GM19238 (cell line): ENCODE measurements at regions not wholly inside any gene's neighbourhood (a gene's known extent, or its start where the extent isn't known, plus 50 kb on each side); places are given as distances from the start of the nearest gene placed in this dataset.
"Not testable (repeated sequence)": the region's sequence is repeated elsewhere in the genome, so short reads cannot be mapped to it uniquely, and the experiment has no call there.

ENCODE experiments used
- DNase-seq: peaks from one replicate; pipeline ENCODE4 v3.0.0; 2011; ENCODE audit warnings: low spot score; ENCODE audit not compliant: insufficient read length

DNA sequence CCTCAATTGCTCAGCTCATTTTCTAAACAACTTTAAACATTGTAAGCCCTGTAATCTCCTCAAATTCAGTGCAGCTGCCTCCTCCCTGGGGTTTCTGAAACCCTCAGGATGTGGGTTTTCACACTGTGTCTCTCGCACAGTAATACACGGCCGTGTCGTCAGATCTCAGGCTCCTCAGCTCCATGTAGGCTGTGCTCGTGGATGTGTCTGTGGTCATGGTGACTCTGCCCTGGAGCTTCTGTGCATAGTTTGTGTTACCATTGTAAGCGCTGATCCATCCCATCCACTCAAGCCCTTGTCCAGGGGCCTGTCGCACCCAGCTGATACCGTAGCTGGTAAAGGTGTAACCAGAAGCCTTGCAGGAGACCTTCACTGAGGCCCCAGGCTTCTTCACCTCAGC is 658.4 kb downstream of the TMEM121 start:
- DNase-seq: not testable (repeated sequence)

DNA sequence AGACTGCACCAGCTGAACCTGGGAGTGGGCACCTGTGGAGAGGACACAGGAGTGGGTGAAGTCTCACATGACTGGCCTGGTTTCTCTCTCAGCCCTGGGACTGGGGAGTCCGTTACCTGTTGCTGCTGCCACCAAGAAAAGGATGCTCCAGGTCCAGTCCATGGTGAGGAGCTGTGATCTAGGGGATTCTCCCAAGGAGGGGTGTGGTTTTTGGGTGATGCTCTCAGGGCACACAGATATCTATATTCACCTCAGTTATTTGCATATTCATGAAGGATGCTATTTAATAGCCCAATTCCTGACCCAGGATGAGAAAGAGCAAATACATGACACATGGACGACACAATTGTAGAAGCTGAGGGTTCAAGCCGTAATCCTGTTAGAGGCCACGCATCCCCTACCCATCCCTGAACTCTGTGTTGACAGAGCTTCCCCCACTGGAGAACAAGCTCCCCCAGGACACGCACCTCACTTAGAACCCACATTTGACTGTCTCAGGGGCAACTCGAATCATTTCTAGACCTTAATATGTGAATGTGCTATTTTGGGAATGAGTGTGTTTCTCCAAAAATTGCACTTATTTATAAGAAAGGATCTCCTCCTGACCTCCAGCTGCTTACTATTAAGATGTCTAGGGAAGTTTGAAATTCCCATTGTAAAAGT is 658.9 kb downstream of the TMEM121 start:
- DNase-seq: not testable (repeated sequence)

DNA sequence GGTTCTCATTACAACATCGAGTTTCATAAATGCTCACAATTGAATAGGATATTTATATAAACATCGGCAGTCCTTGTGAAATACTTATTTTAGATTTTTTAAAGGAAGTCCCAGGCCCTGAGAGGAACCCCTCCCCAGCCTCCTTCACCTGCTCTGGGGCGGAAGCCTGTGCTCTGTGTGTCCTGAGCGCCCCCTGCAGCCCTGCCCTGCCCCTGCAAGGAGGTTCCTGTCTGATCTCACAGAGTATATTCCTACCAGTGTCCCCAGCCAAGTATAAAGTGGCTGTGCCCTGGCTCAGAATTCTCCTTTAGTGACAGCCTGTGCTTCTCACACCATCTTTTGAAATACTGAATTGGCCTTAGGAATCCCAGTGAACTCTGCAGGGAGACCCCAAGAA is 659.5 kb downstream of the TMEM121 start:
- DNase-seq: no peak

GRCh38 chr14:106187216-106187615 is 660.8 kb downstream of the TMEM121 start:
- no peak for DNase-seq

DNA sequence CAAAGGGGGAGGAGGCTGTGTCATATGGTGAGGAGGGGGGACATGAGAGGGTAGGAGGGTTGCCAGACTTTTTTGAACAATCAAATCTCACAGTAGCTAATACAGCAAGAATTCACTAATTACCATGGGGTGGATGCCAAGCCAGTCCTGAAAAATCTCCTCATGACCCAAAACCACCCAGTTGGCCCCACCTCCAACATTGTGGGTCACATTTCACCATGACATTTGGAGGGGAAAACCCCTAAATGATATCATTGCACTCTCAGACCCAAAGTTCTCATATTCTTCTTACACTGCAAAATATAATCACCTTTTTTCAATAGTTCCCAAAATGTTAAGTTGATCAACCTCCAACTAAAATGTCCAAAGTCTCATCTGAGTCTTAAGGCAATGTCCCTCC is 666.3 kb downstream of the TMEM121 start:
- DNase-seq: not testable (repeated sequence)

DNA sequence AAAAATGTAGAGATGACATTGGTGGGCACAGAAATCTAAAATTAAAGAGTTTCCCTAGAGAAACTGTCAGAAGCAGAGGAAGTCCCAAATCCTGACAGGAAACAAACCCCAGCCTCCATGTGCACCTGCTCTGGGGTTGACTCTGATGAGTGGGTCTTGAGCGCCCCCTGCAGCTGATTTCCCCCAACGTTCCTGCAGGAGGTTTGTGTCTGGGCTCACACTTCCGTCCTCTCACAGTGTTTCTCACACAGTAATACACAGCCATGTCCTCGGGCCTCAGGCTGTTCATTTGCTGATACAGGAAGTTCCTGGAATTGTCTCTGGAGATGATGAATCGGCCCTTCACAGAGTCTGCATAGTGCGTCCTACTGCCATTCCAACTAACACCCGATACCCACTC is 670.1 kb downstream of the TMEM121 start:
- not testable (repeated sequence) for DNase-seq

GRCh38 chr14:106197264-106197663 is 670.9 kb downstream of the TMEM121 start:
- DNase-seq: not testable (repeated sequence)

DNA sequence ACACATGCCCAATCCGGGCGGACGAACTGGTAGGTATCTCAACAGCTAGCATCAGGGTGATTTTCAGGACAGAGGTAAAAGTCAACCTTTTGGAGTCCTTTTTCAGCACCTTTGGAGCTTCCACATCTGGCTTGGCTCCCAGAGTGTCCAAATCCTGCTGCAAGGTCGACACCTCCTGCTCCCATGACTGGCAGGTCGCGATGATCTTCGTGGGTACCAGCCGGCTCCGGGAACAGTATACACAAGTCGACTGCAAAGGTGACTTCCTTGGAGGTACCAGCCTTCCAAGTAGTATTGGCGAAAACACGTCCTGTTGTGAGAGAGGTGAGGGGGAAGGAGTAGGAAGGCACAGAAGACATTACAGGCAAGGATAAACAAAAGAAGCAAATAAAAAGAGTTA is 672.7 kb downstream of the TMEM121 start:
- no peak for DNase-seq

GRCh38 chr14:106200541-106201315 is 674.3 kb downstream of the TMEM121 start:
- no peak for DNase-seq

GRCh38 chr14:106201376-106201775 is 675.0 kb downstream of the TMEM121 start:
- DNase-seq: no peak

DNA sequence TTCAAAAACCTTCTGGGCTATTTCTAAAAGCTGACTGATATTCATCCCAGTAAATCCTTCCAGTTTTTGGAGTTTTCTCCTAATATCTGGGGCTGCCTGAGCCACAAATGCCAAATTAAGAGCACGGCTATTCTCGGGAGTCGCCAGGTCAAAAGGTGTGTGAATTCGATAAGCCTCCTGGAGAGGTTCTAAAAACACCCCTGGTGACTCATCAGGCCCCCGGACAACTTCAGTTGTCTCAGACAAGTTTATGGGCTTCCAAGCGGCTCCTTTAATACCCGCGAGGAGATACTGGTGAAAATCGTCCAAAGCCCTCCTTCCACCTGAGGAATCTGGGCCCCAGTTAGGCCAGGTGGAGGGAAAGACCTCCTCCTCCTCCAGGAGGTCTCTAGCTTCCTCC is 677.1 kb downstream of the TMEM121 start:
- DNase-seq: no peak

GRCh38 chr14:106204063-106204462 is 677.7 kb downstream of the TMEM121 start:
- DNase-seq: no peak

- DNase-seq: no peak
These were observed 680.9 kb downstream of the TMEM121 start for GRCh38 chr14:106207316-106207715.

DNA sequence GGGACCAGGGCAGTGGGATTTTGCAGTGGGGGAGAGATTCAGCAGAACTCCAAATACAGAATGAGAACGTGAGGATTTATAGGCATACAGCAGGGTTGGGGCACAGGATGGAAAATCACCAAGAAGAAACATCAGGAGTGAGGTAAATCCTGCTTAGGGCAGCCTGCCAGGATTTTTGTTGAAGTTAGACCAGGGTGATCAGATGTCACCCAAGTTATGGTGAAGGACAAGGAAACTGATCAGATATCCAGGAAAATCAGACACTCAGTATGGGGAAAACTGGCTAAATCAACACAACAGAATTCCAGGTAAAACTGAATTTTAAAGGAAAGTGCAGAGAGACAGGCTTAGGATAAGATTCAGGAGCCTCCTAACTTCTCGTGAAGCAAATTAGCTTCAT is 682.4 kb downstream of the TMEM121 start:
- DNase-seq: no peak

DNA sequence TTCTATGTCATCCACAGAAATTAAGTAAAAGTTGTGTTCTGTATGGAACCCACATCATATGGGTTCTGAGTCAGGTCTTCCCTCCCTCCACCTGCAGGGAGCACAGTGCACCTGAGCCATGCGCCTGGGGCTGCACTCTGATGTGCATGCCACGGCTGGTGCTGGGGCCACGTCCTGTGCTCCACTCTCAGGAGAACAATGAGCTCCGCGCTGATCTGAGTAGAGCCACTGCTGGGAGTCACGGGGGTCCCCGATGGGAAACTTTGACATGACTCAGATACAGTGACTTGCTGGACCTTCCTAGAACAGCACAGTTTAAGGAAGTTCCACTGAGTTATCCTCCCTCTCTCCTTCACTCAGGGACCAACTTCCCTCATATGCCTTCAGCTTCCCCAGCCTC is 683.4 kb downstream of the TMEM121 start:
- DNase-seq: no peak

GRCh38 chr14:106210650-106211049 is 684.3 kb downstream of the TMEM121 start:
- no peak for DNase-seq

GRCh38 chr14:106211334-106211900 is 685.0 kb downstream of the TMEM121 start:
- DNase-seq: no peak

DNA sequence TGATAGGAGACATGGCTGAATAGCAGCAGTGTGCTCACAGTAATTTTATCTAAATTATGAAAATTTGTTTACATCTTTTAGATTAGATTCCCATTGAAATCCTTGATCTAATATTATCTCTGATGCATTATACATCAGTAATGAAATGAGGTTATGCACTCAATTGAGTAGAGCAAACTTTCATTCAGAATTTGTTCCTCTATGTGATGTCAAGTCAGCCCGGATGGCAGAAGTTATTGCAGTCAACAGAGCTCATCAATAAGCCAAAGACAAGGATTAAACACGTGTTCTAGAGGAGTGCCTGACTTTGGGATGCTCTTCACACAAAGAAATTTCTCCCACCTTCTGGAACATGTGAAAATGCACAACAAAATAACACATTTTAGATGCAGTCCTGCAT is 688.8 kb downstream of the TMEM121 start:
- DNase-seq: no peak

GRCh38 chr14:106216679-106217078 is 690.3 kb downstream of the TMEM121 start:
- no peak for DNase-seq

GRCh38 chr14:106218174-106218573 is 691.8 kb downstream of the TMEM121 start:
- no peak for DNase-seq

DNA sequence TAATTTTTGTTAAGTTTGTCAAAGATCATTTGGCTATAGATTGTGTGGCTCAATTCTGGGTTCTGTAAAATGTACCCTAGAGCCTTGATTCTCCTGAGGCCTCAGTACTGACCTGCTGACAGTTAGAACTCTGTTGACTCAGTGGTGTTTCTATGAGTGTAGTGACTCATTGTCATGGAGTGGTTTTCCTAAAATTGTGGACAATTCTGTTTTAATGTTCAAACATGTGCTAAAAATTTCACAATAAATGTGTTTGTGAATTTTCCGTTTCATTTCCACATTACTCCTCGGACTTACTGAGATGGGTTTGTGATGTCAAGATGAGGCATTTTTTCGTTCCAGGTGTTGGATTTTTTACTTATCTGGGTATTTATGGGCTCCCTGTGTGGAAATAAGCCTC is 695.9 kb downstream of the TMEM121 start:
- no peak for DNase-seq

DNA sequence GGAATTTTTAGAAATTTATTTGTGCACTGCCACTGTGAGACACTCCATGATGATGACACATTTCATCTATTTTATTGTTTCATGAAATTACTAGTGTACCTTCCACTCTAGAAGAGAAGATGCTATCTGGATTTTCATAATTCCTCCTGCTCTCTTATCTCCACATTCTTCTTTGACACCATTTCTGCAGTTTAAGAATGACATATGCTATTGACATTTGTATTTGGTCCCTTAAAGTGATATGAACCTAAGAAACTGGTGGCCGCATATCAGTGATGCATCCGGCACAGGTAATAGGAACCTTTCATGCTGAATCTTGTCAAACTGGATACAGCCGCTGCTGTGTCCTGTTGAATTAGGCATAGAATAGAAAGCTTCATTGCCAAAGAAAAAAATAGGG is 696.3 kb downstream of the TMEM121 start:
- DNase-seq: no peak

DNA sequence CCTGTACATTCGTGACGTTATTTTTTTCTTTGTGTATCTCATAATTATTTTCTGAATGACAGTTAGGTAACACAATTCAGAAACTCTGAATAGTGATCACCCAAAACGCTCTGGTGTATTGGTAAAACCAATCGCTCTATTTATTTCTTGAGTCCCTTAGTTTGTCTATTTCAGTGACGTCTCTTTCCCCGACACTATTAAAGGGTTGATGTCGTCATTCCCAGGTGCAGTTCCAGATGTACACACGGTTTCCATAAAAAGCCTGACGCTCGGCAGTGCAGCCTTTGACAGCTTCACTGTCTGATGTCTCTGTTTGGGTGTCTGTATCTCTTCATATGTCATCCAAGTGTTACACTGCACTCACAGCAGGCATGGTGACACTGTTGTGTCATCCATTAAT is 701.4 kb downstream of the TMEM121 start:
- DNase-seq: no peak
